ENCODE measurements at regions not wholly inside any gene's neighbourhood (a gene's known extent, or its start where the extent isn't known, plus 50 kb on each side); places are given as distances from the start of the nearest gene placed in this dataset.

- H3K4me3 ChIP-seq, result no peak overlapping the region
- H3K9me3 ChIP-seq (ENCODE audit: control insufficient read depth in 4 of 4, insufficient read depth in 3 of 4, low read length in 3 of 4), result no peaks in the 10 kb centered on the region
- no peak overlapping the region for H3K9ac ChIP-seq (ENCODE audit: insufficient read depth in 1 of 2, low read length in 2 of 2)
- no peak for TF ChIP-seq CTCF (IDR thresholded peaks at IDR 0.05; ENCODE audit: control extremely low read depth, extremely low read depth)
- H3K27ac ChIP-seq (ENCODE audit: low read depth in 1 of 2, low read length in 1 of 2), result no peak overlapping the region
- ATAC-seq (ENCODE audit: insufficient read depth, low FRiP score), result no peak
- no peak for DNase-seq
- WGBS, 2 donors, result 61 to 86% methylated on average over 6 of the region's 6 CpGs
- no peaks in the 10 kb centered on the region for H3K27me3 ChIP-seq (ENCODE audit: control insufficient read depth in 3 of 3, insufficient read depth in 3 of 3, low read length in 2 of 3)
- peaks cover 0 to 5% (median 0%) of the 10 kb centered on the region in 5 donors for H3K4me1 ChIP-seq (ENCODE audit: control insufficient read depth in 5 of 5, insufficient read depth in 5 of 5, low read length in 5 of 5)
- H3K36me3 ChIP-seq (ENCODE audit: control insufficient read depth in 4 of 4, insufficient read depth in 4 of 4, low read length in 4 of 4), result no peaks in the 10 kb centered on the region
These were observed 816.0 kb downstream of the OLFM4 start for GRCh38 chr13:53844473-53845146.

DNA sequence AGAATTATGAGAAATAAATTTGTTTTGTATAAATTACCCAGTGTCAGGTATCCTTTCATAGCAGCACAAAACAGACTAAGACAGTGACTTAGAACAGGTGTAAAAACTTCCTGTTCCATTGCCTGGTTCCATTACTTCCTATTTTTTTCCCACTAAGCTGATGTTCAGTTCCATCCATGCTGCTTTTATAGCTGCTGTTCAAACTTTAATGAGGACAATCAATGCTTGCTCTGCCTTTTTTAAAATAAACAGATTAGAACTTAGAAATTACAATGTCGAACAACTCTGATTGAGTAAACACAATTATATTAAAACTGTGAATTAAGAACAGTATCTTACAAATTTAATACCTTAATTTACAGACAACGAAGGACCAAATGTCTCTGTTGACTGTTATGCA lies 818.9 kb downstream of the OLFM4 start:
- Histone ChIP-seq H3K9ac (ENCODE audit: insufficient read depth in 1 of 2, low read length in 2 of 2) (no peak overlapping the region), H3K27me3 (ENCODE audit: control insufficient read depth in 3 of 3, insufficient read depth in 3 of 3, low read length in 2 of 3) (no peaks in the 10 kb centered on the region), H3K36me3 (ENCODE audit: control insufficient read depth in 4 of 4, insufficient read depth in 4 of 4, low read length in 4 of 4) (no peaks in the 10 kb centered on the region), H3K9me3 (ENCODE audit: control insufficient read depth in 4 of 4, insufficient read depth in 3 of 4, low read length in 3 of 4) (no peaks in the 10 kb centered on the region), H3K4me3 (no peak overlapping the region), H3K27ac (ENCODE audit: low read depth in 1 of 2, low read length in 1 of 2) (no peak overlapping the region), H3K4me1 (ENCODE audit: control insufficient read depth in 5 of 5, insufficient read depth in 5 of 5, low read length in 5 of 5) (peaks cover 0 to 2% (median 0%) of the 10 kb centered on the region in 5 donors)
- TF ChIP-seq CTCF (IDR thresholded peaks at IDR 0.05; ENCODE audit: control extremely low read depth, extremely low read depth), result no peak
- ATAC-seq (ENCODE audit: insufficient read depth, low FRiP score), result no peak
- no peak for DNase-seq
- WGBS, 2 donors, result 86 to 90% methylated on average over 2 of the region's 2 CpGs

- no peaks in the 10 kb centered on the region for H3K36me3 ChIP-seq (ENCODE audit: control insufficient read depth in 4 of 4, insufficient read depth in 4 of 4, low read length in 4 of 4)
- no peak overlapping the region for H3K4me3 ChIP-seq
- H3K9me3 ChIP-seq (ENCODE audit: control insufficient read depth in 4 of 4, insufficient read depth in 3 of 4, low read length in 3 of 4), result no peaks in the 10 kb centered on the region
- 77 to 80% methylated on average over 7 of the region's 7 CpGs for WGBS, 2 donors
- no peak for ATAC-seq (ENCODE audit: insufficient read depth, low FRiP score)
- no peak overlapping the region for H3K9ac ChIP-seq (ENCODE audit: insufficient read depth in 1 of 2, low read length in 2 of 2)
- no peak for TF ChIP-seq CTCF (IDR thresholded peaks at IDR 0.05; ENCODE audit: control extremely low read depth, extremely low read depth)
- no peak for DNase-seq
- peaks cover 0 to 2% (median 0%) of the 10 kb centered on the region in 5 donors for H3K4me1 ChIP-seq (ENCODE audit: control insufficient read depth in 5 of 5, insufficient read depth in 5 of 5, low read length in 5 of 5)
- no peak overlapping the region for H3K27ac ChIP-seq (ENCODE audit: low read depth in 1 of 2, low read length in 1 of 2)
- no peaks in the 10 kb centered on the region for H3K27me3 ChIP-seq (ENCODE audit: control insufficient read depth in 3 of 3, insufficient read depth in 3 of 3, low read length in 2 of 3)
These were observed 819.9 kb downstream of the OLFM4 start for GRCh38 chr13:53848366-53848961.
